Osteoblast (primary cell): ENCODE measurements at regions not wholly inside any gene's neighbourhood (a gene's known extent, or its start where the extent isn't known, plus 50 kb on each side); places are given as distances from the start of the nearest gene placed in this dataset.

Experiments used
- DNase-seq: peaks from one replicate; pipeline ENCODE4 v3.0.0; 2011; ENCODE audit warnings: low spot score, mixed read lengths; ENCODE audit not compliant: insufficient read length; ENCODE audit errors: missing footprints
- H2AFZ ChIP-seq: 2 replicates; pipeline ENCODE4 v1.6.0; 2011; ENCODE audit warnings: mild to moderate bottlenecking, low read length
- H3K27ac ChIP-seq: 2 replicates; pipeline ENCODE4 v1.5.1; 2011; ENCODE audit warnings: mild to moderate bottlenecking, low read depth, low read length, moderate library complexity
- H3K27me3 ChIP-seq: 2 replicates; pipeline ENCODE4 v1.6.0; 2012; ENCODE audit warnings: mild to moderate bottlenecking, control low read depth, inconsistent platforms, low read length, moderate library complexity; ENCODE audit not compliant: insufficient read depth
- H3K36me3 ChIP-seq: 2 replicates; pipeline ENCODE4 v1.5.1; 2011; ENCODE audit warnings: mild to moderate bottlenecking, low read length, control low read depth, moderate library complexity; ENCODE audit not compliant: insufficient read depth
- H3K4me1 ChIP-seq: 2 replicates; pipeline ENCODE4 v1.5.1; 2011; ENCODE audit warnings: mild to moderate bottlenecking, low read length, control low read depth, moderate library complexity; ENCODE audit not compliant: insufficient read depth
- H3K4me2 ChIP-seq: 2 replicates; pipeline ENCODE4 v1.6.0; 2011; ENCODE audit warnings: mild to moderate bottlenecking, low read length; ENCODE audit not compliant: insufficient read depth
- H3K4me3 ChIP-seq: fragments of 200-600 bp; sonication (generic); 3 replicates; pipeline ENCODE4 v1.5.1; 2012; ENCODE audit warnings: mild to moderate bottlenecking, low read length, inconsistent platforms; ENCODE audit not compliant: insufficient read depth
- H3K79me2 ChIP-seq: 2 replicates; pipeline ENCODE4 v1.6.0; 2012; ENCODE audit warnings: mild to moderate bottlenecking, low read length, control low read depth, inconsistent platforms; ENCODE audit not compliant: insufficient read depth
- H3K9me3 ChIP-seq: 2 replicates; pipeline ENCODE4 v1.5.1; 2011; ENCODE audit warnings: low read depth, low read length, control low read depth
- H4K20me1 ChIP-seq: 2 replicates; pipeline ENCODE4 v1.6.0; 2012; ENCODE audit warnings: mild to moderate bottlenecking, low read length, control low read depth; ENCODE audit not compliant: insufficient read depth
- CTCF ChIP-seq: IDR thresholded peaks from 2 replicates; pipeline ENCODE4 v1.5.1; 2011; ENCODE audit warnings: mild to moderate bottlenecking, low read depth, low read length, moderate library complexity; ENCODE audit errors: extremely low read depth

GRCh38 chrX:23552303-23552702, 115.0 kb upstream of the PRDX4 start:
- DNase-seq, result no peak
- no peak overlapping the region for H3K27ac ChIP-seq
- no peaks in the 10 kb centered on the region for H3K79me2 ChIP-seq
- H3K36me3 ChIP-seq, result no peaks in the 10 kb centered on the region
- no peak overlapping the region for H3K4me2 ChIP-seq
- H3K27me3 ChIP-seq, result no peaks in the 10 kb centered on the region
- no peak for TF ChIP-seq CTCF
- H2AFZ ChIP-seq, result no peak overlapping the region
- H3K4me3 ChIP-seq, result no peak overlapping the region
- H4K20me1 ChIP-seq, result no peaks in the 10 kb centered on the region
- no peaks in the 10 kb centered on the region for H3K4me1 ChIP-seq
- no peaks in the 10 kb centered on the region for H3K9me3 ChIP-seq

- TF ChIP-seq CTCF, result peak; percentile 53
- Histone ChIP-seq H3K4me2 (no peak overlapping the region), H3K4me3 (no peak overlapping the region), H2AFZ (no peak overlapping the region), H3K4me1 (no peaks in the 10 kb centered on the region), H3K27me3 (no peaks in the 10 kb centered on the region), H3K9me3 (no peaks in the 10 kb centered on the region), H4K20me1 (no peaks in the 10 kb centered on the region), H3K36me3 (no peaks in the 10 kb centered on the region), H3K27ac (no peak overlapping the region), H3K79me2 (no peaks in the 10 kb centered on the region)
- peak; percentile 56 for DNase-seq
Observed at GRCh38 chrX:23554304-23554703, 113.0 kb upstream of the PRDX4 start.

GRCh38 chrX:23557070-23557469, 110.2 kb upstream of the PRDX4 start:
- no peak for DNase-seq
- TF ChIP-seq CTCF, result no peak

GRCh38 chrX:23559975-23560374, 107.3 kb upstream of the PRDX4 start:
- H3K4me2 ChIP-seq, result no peak overlapping the region
- H3K27me3 ChIP-seq, result no peaks in the 10 kb centered on the region
- H4K20me1 ChIP-seq, result no peaks in the 10 kb centered on the region
- no peaks in the 10 kb centered on the region for H3K9me3 ChIP-seq
- no peak overlapping the region for H3K27ac ChIP-seq
- no peak overlapping the region for H2AFZ ChIP-seq
- no peaks in the 10 kb centered on the region for H3K79me2 ChIP-seq
- no peak overlapping the region for H3K4me3 ChIP-seq
- no peak for TF ChIP-seq CTCF
- no peaks in the 10 kb centered on the region for H3K36me3 ChIP-seq
- no peaks in the 10 kb centered on the region for H3K4me1 ChIP-seq
- no peak for DNase-seq

More at GRCh38 chrX:23557070-23557469, 110.2 kb upstream of the PRDX4 start:
- H3K27me3 ChIP-seq, result no peaks in the 10 kb centered on the region
- H4K20me1 ChIP-seq, result no peaks in the 10 kb centered on the region
- H3K79me2 ChIP-seq, result no peaks in the 10 kb centered on the region
- no peaks in the 10 kb centered on the region for H3K36me3 ChIP-seq
- H3K4me3 ChIP-seq, result no peak overlapping the region
- H2AFZ ChIP-seq, result no peak overlapping the region
- no peak overlapping the region for H3K27ac ChIP-seq
- H3K9me3 ChIP-seq, result no peaks in the 10 kb centered on the region
- no peak overlapping the region for H3K4me2 ChIP-seq
- H3K4me1 ChIP-seq, result no peaks in the 10 kb centered on the region
